GM21576 (cell line): ENCODE measurements at regions not wholly inside any gene's neighbourhood (a gene's known extent, or its start where the extent isn't known, plus 50 kb on each side); places are given as distances from the start of the nearest gene placed in this dataset.
"Not testable (repeated sequence)": the region's sequence is repeated elsewhere in the genome, so short reads cannot be mapped to it uniquely, and the experiment has no call there.

Experiments used
- ATAC-seq: cut with Tn5 transposase; IDR thresholded peaks from one replicate; pipeline ENCODE4 v1.9.1; 2021; ENCODE audit warnings: mild to moderate bottlenecking, moderate library complexity; ENCODE audit not compliant: unreplicated experiment

GRCh38 chr16:51869176-51869575 lies 677.8 kb downstream of the TOX3 start:
- ATAC-seq = no peak

DNA sequence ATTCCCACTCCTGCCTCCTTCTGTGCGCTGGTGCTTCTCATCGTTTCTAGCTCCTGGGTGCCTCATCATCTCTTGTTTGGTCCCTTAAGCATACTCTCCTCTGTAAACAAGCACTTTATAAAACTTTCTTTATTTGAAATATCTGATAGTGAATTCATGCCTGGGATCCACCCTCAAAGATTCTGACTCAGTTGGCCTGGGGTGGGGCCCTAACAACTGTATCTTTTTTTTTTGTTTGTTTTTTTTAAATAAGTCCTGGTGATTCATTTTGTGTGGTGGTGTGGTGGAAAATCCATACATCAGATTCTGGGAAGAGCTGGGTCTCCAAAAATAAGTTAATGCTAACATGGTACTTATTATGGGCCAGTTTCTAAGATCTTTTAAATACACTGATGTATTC lies 678.3 kb downstream of the TOX3 start:
- ATAC-seq = no peak

- no peak for ATAC-seq
These were observed 679.4 kb downstream of the TOX3 start for GRCh38 chr16:51867386-51868065.

GRCh38 chr16:51864575-51864974 lies 682.4 kb downstream of the TOX3 start:
- no peak for ATAC-seq

GRCh38 chr16:51854401-51854951 lies 692.5 kb downstream of the TOX3 start:
- no peak for ATAC-seq

DNA sequence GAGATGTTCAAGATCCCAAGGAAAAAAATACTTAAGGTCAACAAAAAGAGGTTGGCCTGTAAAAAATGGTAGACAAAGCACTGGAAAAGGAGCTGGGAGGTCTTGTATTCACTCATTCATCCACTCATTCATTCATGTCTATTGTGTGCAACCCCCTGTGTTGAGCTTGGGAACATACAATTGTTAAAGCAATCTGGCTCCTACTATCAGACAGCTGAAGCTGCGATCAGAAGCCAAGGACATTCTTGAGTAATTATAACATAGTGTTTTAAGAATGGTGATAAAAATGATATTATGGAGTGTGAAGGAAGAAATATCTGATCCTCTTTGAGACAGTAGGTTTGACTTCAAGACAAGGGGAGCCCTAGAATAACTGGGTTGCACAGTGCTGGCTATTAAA lies 693.4 kb downstream of the TOX3 start:
- ATAC-seq = no peak

DNA sequence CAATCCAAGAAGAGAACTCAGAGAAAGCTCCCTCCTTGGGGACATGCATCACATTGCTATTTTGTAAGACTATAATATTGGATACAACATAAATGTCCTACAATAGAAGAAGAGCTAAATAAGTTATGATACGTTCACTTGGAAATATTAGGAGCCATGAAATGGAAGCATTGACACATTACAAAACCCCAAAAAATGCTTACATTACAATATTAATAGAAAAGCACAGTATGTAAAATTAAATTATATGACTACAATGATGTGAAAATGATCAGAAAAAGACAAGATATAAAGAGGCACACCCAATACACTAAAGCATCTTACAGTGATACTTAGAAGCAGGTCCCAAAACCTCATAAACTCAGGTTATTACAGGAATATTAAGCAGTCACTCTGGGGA lies 694.1 kb downstream of the TOX3 start:
- ATAC-seq = no peak

DNA sequence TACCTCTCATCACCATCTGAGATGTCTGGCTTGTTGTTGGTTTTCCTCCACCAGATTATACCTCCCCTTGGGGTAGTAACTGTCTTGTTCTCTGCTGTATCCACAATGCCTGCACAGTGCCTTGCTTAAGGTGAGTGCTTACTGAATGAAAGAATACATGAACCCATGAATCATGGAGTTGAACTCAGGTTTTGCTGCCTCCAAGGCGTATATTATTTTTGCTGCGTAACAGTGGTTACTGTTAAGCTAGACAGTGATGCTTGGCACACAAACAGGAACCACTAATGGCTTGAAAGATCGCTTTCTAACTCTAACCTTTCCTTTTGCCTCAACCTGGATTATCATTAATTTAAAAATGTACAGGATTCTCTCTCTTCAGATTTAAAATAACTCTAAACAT lies 695.8 kb downstream of the TOX3 start:
- no peak for ATAC-seq

DNA sequence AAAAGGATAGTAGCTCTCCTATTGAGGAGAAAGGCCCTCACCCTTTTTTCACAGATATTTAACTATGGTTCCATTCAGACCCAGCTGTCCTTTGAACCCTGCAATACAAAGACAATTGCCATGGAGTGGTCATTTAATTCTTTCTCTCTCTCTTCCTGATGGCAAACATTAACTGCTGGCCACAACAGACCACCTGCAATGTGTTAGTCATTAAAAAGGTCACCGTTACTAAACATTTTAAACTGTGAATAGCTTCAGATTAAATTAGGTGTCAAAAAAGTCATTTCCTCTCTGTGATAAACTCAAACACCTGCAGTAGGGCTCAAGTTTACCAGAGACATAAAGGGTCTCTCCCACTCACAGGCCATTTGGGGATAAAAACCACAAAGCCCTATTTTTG lies 697.2 kb downstream of the TOX3 start:
- ATAC-seq = no peak

GRCh38 chr16:51845586-51846305 lies 694.7 kb upstream of the SALL1 start:
- ATAC-seq = no peak

- ATAC-seq = no peak
These were observed 688.8 kb upstream of the SALL1 start for GRCh38 chr16:51839727-51840462.

DNA sequence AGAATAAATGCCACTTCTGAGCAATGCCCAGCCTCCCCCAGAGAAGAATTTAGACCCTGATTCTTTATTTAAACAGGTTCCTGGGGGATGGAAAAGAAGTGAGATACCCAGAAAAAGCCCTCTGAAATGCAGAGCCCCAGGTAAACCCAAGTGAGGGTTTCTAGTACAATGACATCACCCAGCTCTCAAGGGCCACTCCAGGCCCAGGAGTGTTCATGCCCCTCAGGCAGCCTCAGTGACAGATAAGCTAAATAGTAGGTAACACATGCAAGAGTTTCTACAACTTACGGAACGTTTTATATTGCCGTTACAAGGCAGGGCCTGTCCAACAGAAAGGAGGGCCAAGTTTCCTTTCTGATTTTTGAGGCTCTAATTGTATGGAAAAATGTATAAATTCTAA lies 683.7 kb upstream of the SALL1 start:
- ATAC-seq = no peak

- ATAC-seq = no peak
These were observed 683.1 kb upstream of the SALL1 start for GRCh38 chr16:51834133-51834532.

GRCh38 chr16:51831595-51832367 lies 680.7 kb upstream of the SALL1 start:
- ATAC-seq = no peak

- ATAC-seq = not testable (repeated sequence)
These were observed 680.0 kb upstream of the SALL1 start for GRCh38 chr16:51831034-51831433.

- no peak for ATAC-seq
These were observed 674.7 kb upstream of the SALL1 start for GRCh38 chr16:51825779-51826178.

DNA sequence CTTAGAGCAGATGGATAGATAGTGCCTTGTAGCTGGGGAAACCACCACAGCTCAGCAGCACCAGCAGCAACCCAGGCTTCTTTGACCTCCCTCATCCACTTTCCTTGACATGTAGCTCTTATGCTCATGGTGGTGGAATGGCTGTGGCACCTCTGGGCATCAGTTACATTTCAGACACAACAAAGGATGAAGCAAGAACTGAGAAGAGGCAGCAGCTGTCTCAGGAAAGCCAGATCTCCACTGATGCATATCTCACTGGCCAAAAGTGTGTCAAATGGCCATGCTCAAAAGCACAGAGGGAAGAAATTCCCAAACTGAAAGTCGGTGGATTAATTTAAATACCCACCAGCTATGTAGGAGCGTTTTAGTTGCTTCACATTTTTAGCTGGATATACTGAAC lies 671.4 kb upstream of the SALL1 start:
- ATAC-seq = no peak

DNA sequence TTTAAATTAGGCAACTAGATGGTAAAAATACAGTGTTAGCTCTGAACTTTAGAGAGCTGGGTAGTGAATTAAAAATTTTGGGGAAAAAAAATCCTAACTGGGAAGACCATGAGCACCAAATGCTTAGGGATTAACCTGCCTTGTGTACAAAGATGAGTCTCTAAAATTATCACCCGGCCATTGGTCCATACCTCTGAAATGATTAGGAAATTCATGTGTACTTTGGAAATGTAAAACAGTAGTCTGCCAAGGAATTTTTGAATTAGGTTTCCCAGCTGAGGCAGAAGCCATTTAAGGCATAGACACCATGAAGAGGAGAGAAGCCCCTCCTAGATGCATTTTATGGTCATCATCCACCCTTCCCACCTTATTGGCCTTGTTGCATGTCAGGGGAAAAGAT lies 670.5 kb upstream of the SALL1 start:
- ATAC-seq = no peak

- ATAC-seq = no peak
These were observed 669.1 kb upstream of the SALL1 start for GRCh38 chr16:51820176-51820575.

DNA sequence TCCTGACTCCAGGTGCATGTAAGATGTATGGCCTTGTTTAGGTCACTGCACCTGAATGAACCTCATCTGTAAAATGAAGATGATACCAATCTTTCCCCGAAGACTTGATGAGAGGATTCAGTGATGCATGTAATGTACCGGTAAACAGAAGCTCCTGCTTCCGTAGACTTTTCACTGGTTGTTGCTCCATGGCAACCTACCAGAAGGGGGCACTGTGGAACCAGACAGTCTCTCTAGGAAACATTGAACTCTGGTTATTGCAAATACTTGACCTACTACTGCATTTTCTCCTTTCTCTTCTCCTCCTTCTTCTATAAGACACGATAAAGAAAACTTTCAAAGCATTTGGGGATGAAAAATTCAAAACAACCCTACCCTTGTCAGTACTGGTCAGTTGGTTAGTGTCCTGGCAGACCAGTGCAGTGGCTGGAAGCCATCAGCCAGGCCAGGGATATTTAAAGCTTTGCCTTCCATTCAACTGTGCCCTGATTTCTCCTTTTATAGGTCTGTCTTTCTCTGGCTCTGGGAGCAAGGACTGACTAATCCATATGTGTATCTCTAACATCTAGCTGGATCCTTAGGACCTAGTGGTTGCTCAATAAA lies 667.4 kb upstream of the SALL1 start:
- ATAC-seq = no peak

DNA sequence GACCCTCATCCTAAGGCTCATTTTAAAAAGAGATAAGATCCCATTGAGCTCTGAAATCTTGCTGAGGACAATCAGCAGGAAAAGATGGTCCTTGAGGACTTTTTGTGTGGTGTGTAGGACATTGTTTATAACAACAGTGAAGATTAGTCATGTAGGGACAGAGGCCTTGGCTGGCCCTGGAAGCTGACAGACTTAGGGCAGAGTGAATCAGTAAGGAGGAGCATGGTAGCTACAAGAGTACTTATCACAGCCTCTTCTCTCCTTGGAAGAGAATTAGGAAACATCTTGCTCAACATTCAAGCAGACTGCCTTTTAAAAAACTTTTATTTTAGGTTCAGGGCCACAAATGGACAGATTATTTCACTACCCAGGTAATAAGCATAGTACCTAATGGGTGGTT lies 665.9 kb upstream of the SALL1 start:
- no peak for ATAC-seq
